GM23338 (cell line): ENCODE measurements at regions not wholly inside any gene's neighbourhood (a gene's known extent, or its start where the extent isn't known, plus 50 kb on each side); places are given as distances from the start of the nearest gene placed in this dataset.
A peak's percentile ranks its signal among the peaks of the same experiment; 100 is the strongest.

Experiments used
- ATAC-seq: fragments of 200-7000 bp; cut with Tn5 transposase; 3 replicates; pipeline ENCODE4 v1.9.1; 2020
- DNase-seq: peaks from one replicate; pipeline ENCODE4 v3.0.0-alpha.2; 2015; ENCODE audit warnings: low spot score
- H2AFZ ChIP-seq: fragments of 200-600 bp; sonication (generic); 2 replicates; pipeline ENCODE4 v1.8.0; 2016; ENCODE audit warnings: antibody characterized with exemption, mild to moderate bottlenecking, moderate library complexity
- H3F3A ChIP-seq: fragments of 200-600 bp; sonication (generic); replicated peaks from 2 replicates; pipeline ENCODE4 v1.8.0; 2017; ENCODE audit warnings: antibody characterized with exemption, mixed run types, low read depth
- H3K27ac ChIP-seq: fragments of 200-600 bp; sonication (generic); 2 replicates; pipeline ENCODE4 v1.6.1; 2016; ENCODE audit warnings: low read depth
- H3K27me3 ChIP-seq: fragments of 200-600 bp; sonication (generic); 2 replicates; pipeline ENCODE4 v1.8.0; 2016; ENCODE audit warnings: mild to moderate bottlenecking, mixed run types, moderate library complexity; ENCODE audit not compliant: insufficient read depth
- H3K36me3 ChIP-seq: fragments of 200-600 bp; sonication (generic); 2 replicates; pipeline ENCODE4 v1.8.0; 2016; ENCODE audit warnings: mild to moderate bottlenecking; ENCODE audit not compliant: insufficient read depth
- H3K4me1 ChIP-seq: fragments of 200-600 bp; sonication (generic); 2 replicates; pipeline ENCODE4 v1.8.0; 2016; ENCODE audit warnings: mild to moderate bottlenecking, moderate library complexity; ENCODE audit not compliant: insufficient read depth
- H3K4me2 ChIP-seq: fragments of 200-600 bp; sonication (generic); 2 replicates; pipeline ENCODE4 v1.7.1; 2017; ENCODE audit warnings: mixed run types
- H3K4me3 ChIP-seq: fragments of 200-600 bp; sonication (generic); 2 replicates; pipeline ENCODE4 v1.6.1; 2016; ENCODE audit warnings: mixed run types
- H3K79me2 ChIP-seq: fragments of 200-600 bp; sonication (generic); replicated peaks from 2 replicates; pipeline ENCODE4 v1.8.0; 2017; ENCODE audit warnings: mild to moderate bottlenecking; ENCODE audit not compliant: insufficient read depth
- H3K9me2 ChIP-seq: fragments of 200-600 bp; sonication (generic); 2 replicates; pipeline ENCODE4 v1.8.0; 2017; ENCODE audit not compliant: insufficient read depth
- H4K20me1 ChIP-seq: fragments of 200-600 bp; sonication (generic); replicated peaks from 2 replicates; pipeline ENCODE4 v1.8.0; 2017; ENCODE audit warnings: mild to moderate bottlenecking; ENCODE audit not compliant: insufficient read depth
- H3K27ac Mint-ChIP-seq: 2 replicates; pipeline ENCODE4 v1.8.0; 2020; ENCODE audit warnings: inconsistent platforms, mild to moderate bottlenecking, moderate library complexity, mixed read lengths
- H3K27me3 Mint-ChIP-seq: 3 replicates; pipeline ENCODE4 v1.8.0; 2022; ENCODE audit warnings: low read depth, mild to moderate bottlenecking, moderate library complexity, mixed read lengths, inconsistent platforms; ENCODE audit not compliant: insufficient read depth, poor library complexity
- H3K36me3 Mint-ChIP-seq: 3 replicates; pipeline ENCODE4 v1.8.0; 2021; ENCODE audit warnings: low read depth, mild to moderate bottlenecking, inconsistent platforms, moderate library complexity, mixed read lengths
- H3K4me1 Mint-ChIP-seq: 3 replicates; pipeline ENCODE4 v1.8.0; 2020; ENCODE audit warnings: mild to moderate bottlenecking, inconsistent platforms, mixed read lengths
- H3K4me3 Mint-ChIP-seq: 3 replicates; pipeline ENCODE4 v1.8.0; 2021; ENCODE audit warnings: moderate library complexity, mild to moderate bottlenecking, inconsistent platforms, mixed read lengths
- H3K9me3 Mint-ChIP-seq: 3 replicates; pipeline ENCODE4 v1.8.0; 2020; ENCODE audit warnings: moderate library complexity, mild to moderate bottlenecking, inconsistent platforms, mixed read lengths
- EZH2phosphoT487 ChIP-seq: fragments of 200-600 bp; sonication (generic); IDR thresholded peaks from one replicate; pipeline ENCODE4 v1.8.1; 2018; ENCODE audit warnings: antibody characterized with exemption; ENCODE audit not compliant: unreplicated experiment
- JUNB ChIP-seq: IDR thresholded peaks from one replicate; pipeline ENCODE4 v1.6.1; 2016; ENCODE audit warnings: antibody characterized with exemption; ENCODE audit not compliant: unreplicated experiment
- STAT1 ChIP-seq: IDR thresholded peaks from one replicate; pipeline ENCODE4 v1.6.1; 2016; ENCODE audit warnings: antibody characterized with exemption; ENCODE audit not compliant: unreplicated experiment
- ZNF331 ChIP-seq: fragments of 250-450 bp; sonication (Bioruptor Pico); IDR thresholded peaks from 2 replicates; pipeline ENCODE4 v1.5.0; 2020; ENCODE audit warnings: low read depth, mild to moderate bottlenecking, moderate library complexity
- ZNF462 ChIP-seq: fragments of 250-450 bp; sonication (Bioruptor Pico); IDR thresholded peaks from 2 replicates; pipeline ENCODE4 v1.5.0; 2020; ENCODE audit warnings: mild to moderate bottlenecking, moderate library complexity
- TF ChIP-seq, protein P1 (sequence below): IDR thresholded peaks from 2 replicates; pipeline ENCODE4 v1.6.1; 2016; ENCODE audit warnings: antibody characterized with exemption

GRCh38 chrY:16673102-16673787 is 1206.8 kb downstream of the CDY2B start:
- H3K4me2 ChIP-seq, result no peak overlapping the region
- H3K4me3 ChIP-seq, result no peak overlapping the region
- no peaks in the 10 kb centered on the region for H3F3A ChIP-seq
- no peaks in the 10 kb centered on the region for H3K79me2 ChIP-seq
- DNase-seq, result no peak
- H3K27me3 Mint-ChIP-seq, result no peaks in the 10 kb centered on the region
- no peak overlapping the region for H3K4me3 Mint-ChIP-seq
- no peaks in the 10 kb centered on the region for H3K27me3 ChIP-seq
- H2AFZ ChIP-seq, result peak overlapping the region; percentile 34; the same call in 1 of the 2 replicates
- no peaks in the 10 kb centered on the region for H4K20me1 ChIP-seq
- no peaks in the 10 kb centered on the region for H3K9me2 ChIP-seq
- H3K27ac Mint-ChIP-seq, result no peak overlapping the region
- H3K4me1 ChIP-seq, result no peaks in the 10 kb centered on the region
- H3K4me1 Mint-ChIP-seq, result no peaks in the 10 kb centered on the region
- no peaks in the 10 kb centered on the region for H3K36me3 ChIP-seq
- TF ChIP-seq ZNF462 (CRISPR knock-in tag) (no peak), JUNB (no peak), ZNF331 (no peak), STAT1 (no peak), EZH2phosphoT487 (no peak)
- TF ChIP-seq, protein P1, sequence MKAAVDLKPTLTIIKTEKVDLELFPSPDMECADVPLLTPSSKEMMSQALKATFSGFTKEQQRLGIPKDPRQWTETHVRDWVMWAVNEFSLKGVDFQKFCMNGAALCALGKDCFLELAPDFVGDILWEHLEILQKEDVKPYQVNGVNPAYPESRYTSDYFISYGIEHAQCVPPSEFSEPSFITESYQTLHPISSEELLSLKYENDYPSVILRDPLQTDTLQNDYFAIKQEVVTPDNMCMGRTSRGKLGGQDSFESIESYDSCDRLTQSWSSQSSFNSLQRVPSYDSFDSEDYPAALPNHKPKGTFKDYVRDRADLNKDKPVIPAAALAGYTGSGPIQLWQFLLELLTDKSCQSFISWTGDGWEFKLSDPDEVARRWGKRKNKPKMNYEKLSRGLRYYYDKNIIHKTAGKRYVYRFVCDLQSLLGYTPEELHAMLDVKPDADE, result no peak
- no peaks in the 10 kb centered on the region for H3K36me3 Mint-ChIP-seq
- peaks cover 3% of the 10 kb centered on the region; the same call in 1 of the 3 replicates for H3K9me3 Mint-ChIP-seq
- no peak overlapping the region for H3K27ac ChIP-seq
- no peak for ATAC-seq
